Adrenal gland (tissue), 9 donors: ENCODE measurements at regions not wholly inside any gene's neighbourhood (a gene's known extent, or its start where the extent isn't known, plus 50 kb on each side); places are given as distances from the start of the nearest gene placed in this dataset.

ENCODE experiments used
- DNase-seq, 7 donors: peaks; one replicate each; pipeline ENCODE4 v3.0.0-alpha.2; 2019 to 2020
- H3K27ac ChIP-seq, 5 donors: fragments of 200-600 bp; sonication (generic) in 4 of 5; 1 replicate in 3 of 5; 2 replicates in 2 of 5; pipeline versions ENCODE4 v1.5.1 to v1.8.0; 2016 to 2020; ENCODE audit warnings: mild to moderate bottlenecking in 1 of 5
- H3K27me3 ChIP-seq: fragments of 200-600 bp; 2 replicates; pipeline ENCODE4 v1.8.0; 2021
- H3K36me3 ChIP-seq, 2 donors: fragments of 200-600 bp; replicated peaks in 1 of 2; 1 replicate in 1 of 2; 2 replicates in 1 of 2; pipeline versions ENCODE4 v1.5.1 to v1.8.0; 2018 to 2022
- H3K4me1 ChIP-seq, 2 donors: fragments of 200-600 bp; replicated peaks in 1 of 2; 1 replicate in 1 of 2; 2 replicates in 1 of 2; pipeline versions ENCODE4 v1.5.1 to v1.8.0; 2018 to 2021
- H3K4me3 ChIP-seq, 4 donors: fragments of 200-600 bp; sonication (generic) in 3 of 4; one replicate each; pipeline ENCODE4 v1.5.1; 2016 to 2018
- H3K9me3 ChIP-seq, 3 donors: fragments of 200-600 bp; sonication (generic) in 1 of 3; replicated peaks in 1 of 3; 1 replicate in 2 of 3; 2 replicates in 1 of 3; pipeline versions ENCODE4 v1.5.1 to v1.8.0; 2016 to 2021
- CTCF ChIP-seq, 6 experiments: fragments of 450-650 bp in 4 of 6; fragments of 200-600 bp in 2 of 6; sonication (generic) in 1 of 6; IDR thresholded peaks; 1 replicate in 5 of 6; 2 replicates in 1 of 6; pipeline versions ENCODE4 v1.5.1 to v1.8.0; 2016 to 2021; ENCODE audit warnings: antibody characterized with exemption in 6 of 6, mild to moderate bottlenecking in 2 of 6, moderate library complexity in 1 of 6
- POLR2A ChIP-seq, 2 donors: fragments of 450-650 bp; IDR thresholded peaks; one replicate each; pipeline ENCODE4 v1.6.1; 2017; ENCODE audit warnings: antibody characterized with exemption in 2 of 2, mild to moderate bottlenecking in 2 of 2, moderate library complexity in 1 of 2
- WGBS, 4 donors: extraction: QIAGEN DNeasy Blood & Tissue Kit in 2 of 4; methylation state at CpG; one replicate each; pipeline versions ENCODE4 v1.1.5 to v1.1.7; 2013 to 2017; 5-methylcytosine and 5-hydroxymethylcytosine counted together
- intact Hi-C, 2 donors: fragments of 100-400 bp; cut with DNase I; formaldehyde crosslinking; loops; one replicate each; pipeline versions ENCODE4 v1.14.1 to v1.15.0; 2022 to 2023
- donor health status: healthy with polysubstance abuse.
- donor health status: Bipolar disorder and iron deficiency.
- donor health status: DM: yes; HTN: yes; CAD: no.
- donor health status: DM: no; HTN: no; CAD: no.
- donor health status: DM: no; HTN: no; CAD: no.

- H3K4me1 ChIP-seq: no peaks in the 10 kb centered on the region
- no peaks in the 10 kb centered on the region for H3K9me3 ChIP-seq
- TF ChIP-seq CTCF (IDR thresholded peaks at IDR 0.05) (no peak), POLR2A (IDR thresholded peaks at IDR 0.05) (no peak)
- no peak overlapping the region for H3K4me3 ChIP-seq
- H3K27me3 ChIP-seq: no peaks in the 10 kb centered on the region
- DNase-seq: no peak
- 55 to 85% (median 69%) methylated on average over 3 of the region's 3 CpGs for WGBS, 4 donors
- H3K36me3 ChIP-seq: no peaks in the 10 kb centered on the region
- intact Hi-C loops: no loop called here
- no peak overlapping the region for H3K27ac ChIP-seq
Measured at GRCh38 chr3:64384561-64384960, 159.3 kb upstream of the PRICKLE2 start.

- no peaks in the 10 kb centered on the region for H3K4me1 ChIP-seq
- 69 to 86% (median 81%) methylated on average over 2 of the region's 2 CpGs for WGBS, 4 donors
- H3K9me3 ChIP-seq: no peaks in the 10 kb centered on the region
- no peak overlapping the region for H3K27ac ChIP-seq
- no peak overlapping the region for H3K4me3 ChIP-seq
- DNase-seq: no peak
- H3K27me3 ChIP-seq: no peaks in the 10 kb centered on the region
- intact Hi-C loops: no loop called here
- TF ChIP-seq POLR2A (IDR thresholded peaks at IDR 0.05) (no peak), CTCF (IDR thresholded peaks at IDR 0.05) (no peak)
- H3K36me3 ChIP-seq: no peaks in the 10 kb centered on the region
Measured at GRCh38 chr3:64382153-64382552, 156.9 kb upstream of the PRICKLE2 start.

GRCh38 chr3:64381367-64381766 is 156.1 kb upstream of the PRICKLE2 start:
- H3K4me1 ChIP-seq: no peaks in the 10 kb centered on the region
- DNase-seq: no peak
- H3K9me3 ChIP-seq: no peaks in the 10 kb centered on the region
- TF ChIP-seq POLR2A (IDR thresholded peaks at IDR 0.05) (no peak), CTCF (IDR thresholded peaks at IDR 0.05) (no peak)
- no peak overlapping the region for H3K4me3 ChIP-seq
- H3K36me3 ChIP-seq: no peaks in the 10 kb centered on the region
- H3K27ac ChIP-seq: no peak overlapping the region
- intact Hi-C loops: no loop called here
- 55 to 60% (median 55%) methylated on average over 4 of the region's 4 CpGs for WGBS, 4 donors
- H3K27me3 ChIP-seq: no peaks in the 10 kb centered on the region

- H3K27me3 ChIP-seq: no peaks in the 10 kb centered on the region
- 79 to 92% (median 82%) methylated on average over 1 of the region's 1 CpG for WGBS, 4 donors
- H3K9me3 ChIP-seq: no peaks in the 10 kb centered on the region
- H3K4me1 ChIP-seq: no peaks in the 10 kb centered on the region
- TF ChIP-seq POLR2A (IDR thresholded peaks at IDR 0.05): no peak
- no peak for TF ChIP-seq CTCF (IDR thresholded peaks at IDR 0.05)
- H3K27ac ChIP-seq: no peak overlapping the region
- no peaks in the 10 kb centered on the region for H3K36me3 ChIP-seq
- no peak overlapping the region for H3K4me3 ChIP-seq
- intact Hi-C loops: no loop called here
- DNase-seq: no peak
Measured at GRCh38 chr3:64380546-64380945, 155.3 kb upstream of the PRICKLE2 start.
